GM21529 (cell line): ENCODE measurements at regions not wholly inside any gene's neighbourhood (a gene's known extent, or its start where the extent isn't known, plus 50 kb on each side); places are given as distances from the start of the nearest gene placed in this dataset.

Experiments
- ATAC-seq: cut with Tn5 transposase; IDR thresholded peaks from one replicate; pipeline ENCODE4 v1.9.1; 2021; ENCODE audit not compliant: unreplicated experiment

DNA sequence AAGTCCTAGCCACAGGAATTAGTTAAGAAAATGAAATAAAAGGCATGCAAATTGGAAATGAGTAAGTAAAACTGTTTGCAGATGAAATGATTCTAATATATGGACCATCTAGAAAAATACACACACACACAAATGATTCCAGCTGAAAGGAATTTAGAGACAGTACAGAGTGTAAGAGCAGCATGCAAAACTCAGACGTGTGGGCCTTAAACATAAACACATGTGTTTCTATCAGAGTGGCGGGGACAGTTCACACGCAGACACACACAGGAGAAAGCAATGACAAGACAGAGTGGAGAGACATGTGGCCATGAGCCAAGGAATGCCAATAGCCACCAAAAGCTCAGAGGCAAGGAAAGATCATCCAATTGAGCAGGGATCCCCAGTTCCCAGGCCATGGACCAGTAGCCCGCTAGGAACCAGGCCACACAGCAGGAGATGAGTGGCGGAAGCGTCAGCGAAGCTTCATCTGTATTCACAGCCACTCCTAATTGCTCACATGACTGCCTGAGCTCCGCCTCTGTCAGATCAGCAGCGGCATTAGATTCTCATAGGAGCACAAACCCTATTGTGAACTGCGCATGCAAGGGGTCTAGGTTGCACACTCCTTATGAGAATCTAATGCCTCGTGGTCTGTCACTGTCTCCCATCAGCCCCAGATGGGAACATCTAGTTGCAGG lies 155.4 kb downstream of the ARL4C start:
- no peak for ATAC-seq

DNA sequence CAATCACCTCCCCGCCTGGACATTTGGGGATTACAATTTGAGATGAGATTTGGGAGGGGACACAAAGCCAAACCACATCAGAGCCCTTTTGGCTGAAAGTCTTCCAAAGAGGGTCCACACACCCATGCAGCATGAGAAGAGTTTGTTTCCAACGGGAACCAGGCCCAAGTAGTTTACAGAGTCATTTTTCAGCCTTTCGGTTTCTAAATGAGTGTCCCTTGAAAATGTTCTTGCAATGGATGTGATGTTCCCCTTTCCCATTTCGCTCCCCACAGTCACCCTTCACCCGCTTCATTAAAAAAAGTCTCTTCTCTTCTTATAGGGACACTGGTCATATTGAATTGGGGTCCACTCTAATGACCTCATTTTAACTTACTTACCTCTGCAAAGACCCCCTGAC lies 157.4 kb downstream of the ARL4C start:
- ATAC-seq: no peak

DNA sequence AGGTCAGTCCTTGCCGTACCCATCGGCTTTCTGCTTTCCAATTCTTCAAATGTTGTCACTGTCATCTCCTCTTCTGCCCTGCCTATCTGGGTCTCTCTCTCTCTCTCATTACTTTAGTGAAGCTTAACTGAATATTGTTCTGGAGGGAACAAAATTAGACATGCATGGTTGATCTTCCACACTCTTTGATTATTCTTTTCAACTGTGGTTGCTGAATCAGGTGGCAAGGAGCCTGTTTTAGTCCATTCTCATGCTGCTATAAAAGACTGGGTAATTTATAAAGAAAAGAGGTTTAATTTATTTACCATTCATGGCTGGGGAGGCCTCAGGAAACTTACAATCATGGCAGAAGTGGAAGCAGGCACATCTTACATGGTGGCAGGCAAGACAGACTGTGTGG lies 157.9 kb downstream of the ARL4C start:
- ATAC-seq: no peak

DNA sequence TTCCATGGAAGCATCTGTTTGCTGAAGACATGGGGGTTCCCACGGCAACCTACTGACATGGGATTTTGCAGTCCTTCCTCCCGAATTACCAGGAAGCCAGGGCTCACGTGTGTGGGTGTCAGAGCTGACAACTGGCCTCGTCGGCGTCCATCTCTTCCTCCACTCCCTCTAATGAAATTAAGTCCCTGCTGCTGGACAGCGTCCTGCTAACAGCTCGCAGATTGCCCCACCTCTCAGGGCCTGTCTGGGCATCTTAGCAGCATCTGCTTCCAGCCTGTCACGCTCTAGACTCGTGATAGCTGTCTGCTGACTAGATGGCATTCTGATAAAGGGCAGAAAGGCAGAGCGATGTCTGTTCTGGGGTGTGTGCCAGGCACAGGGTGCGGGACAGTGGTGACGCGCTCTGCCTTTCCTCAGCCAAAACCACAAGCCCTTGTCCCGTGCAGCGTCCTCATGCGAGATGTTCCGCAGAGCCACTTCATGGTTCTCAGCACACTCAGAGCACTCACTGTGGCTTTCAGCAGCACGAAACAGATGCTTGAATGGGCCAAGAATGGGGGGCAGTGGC lies 161.1 kb downstream of the ARL4C start:
- no peak for ATAC-seq

DNA sequence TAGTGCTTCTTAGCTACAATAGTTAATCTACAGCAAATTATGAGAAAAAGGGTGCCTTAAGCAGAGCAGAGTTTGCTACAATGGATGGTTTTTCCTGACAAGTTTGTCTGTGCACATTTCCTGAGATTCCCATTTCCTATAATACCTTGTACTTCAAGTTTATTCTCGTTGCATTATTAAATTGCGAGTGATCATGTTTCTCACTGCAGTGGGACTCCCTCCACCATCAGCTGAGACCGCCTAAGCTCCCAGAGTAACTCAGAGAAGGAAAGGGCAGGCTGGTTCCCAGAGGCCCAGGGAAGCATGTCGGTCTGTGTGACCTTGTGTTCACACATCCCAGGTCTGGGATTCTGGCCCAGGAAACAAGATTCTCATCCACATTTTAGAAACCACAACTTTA lies 162.1 kb downstream of the ARL4C start:
- no peak for ATAC-seq

DNA sequence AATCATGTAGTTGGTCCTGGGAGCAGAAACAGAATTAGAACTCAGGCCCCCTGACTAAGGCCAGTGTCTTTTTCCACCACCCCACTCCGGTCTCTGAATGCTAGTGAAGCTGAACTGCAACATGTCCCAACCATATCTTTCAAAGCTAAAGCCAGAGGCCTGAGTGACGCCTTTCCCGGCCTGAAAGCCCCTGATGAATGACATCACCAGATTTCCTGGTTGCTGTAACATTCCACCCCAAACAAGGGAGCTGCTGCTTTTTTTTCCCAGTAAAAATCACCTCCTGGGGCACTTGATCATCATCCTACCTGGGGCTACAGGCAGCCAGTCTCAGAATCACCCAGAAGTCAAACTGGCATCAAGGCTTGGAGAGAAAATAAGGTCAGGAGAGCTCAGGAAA lies 162.7 kb downstream of the ARL4C start:
- ATAC-seq: no peak

DNA sequence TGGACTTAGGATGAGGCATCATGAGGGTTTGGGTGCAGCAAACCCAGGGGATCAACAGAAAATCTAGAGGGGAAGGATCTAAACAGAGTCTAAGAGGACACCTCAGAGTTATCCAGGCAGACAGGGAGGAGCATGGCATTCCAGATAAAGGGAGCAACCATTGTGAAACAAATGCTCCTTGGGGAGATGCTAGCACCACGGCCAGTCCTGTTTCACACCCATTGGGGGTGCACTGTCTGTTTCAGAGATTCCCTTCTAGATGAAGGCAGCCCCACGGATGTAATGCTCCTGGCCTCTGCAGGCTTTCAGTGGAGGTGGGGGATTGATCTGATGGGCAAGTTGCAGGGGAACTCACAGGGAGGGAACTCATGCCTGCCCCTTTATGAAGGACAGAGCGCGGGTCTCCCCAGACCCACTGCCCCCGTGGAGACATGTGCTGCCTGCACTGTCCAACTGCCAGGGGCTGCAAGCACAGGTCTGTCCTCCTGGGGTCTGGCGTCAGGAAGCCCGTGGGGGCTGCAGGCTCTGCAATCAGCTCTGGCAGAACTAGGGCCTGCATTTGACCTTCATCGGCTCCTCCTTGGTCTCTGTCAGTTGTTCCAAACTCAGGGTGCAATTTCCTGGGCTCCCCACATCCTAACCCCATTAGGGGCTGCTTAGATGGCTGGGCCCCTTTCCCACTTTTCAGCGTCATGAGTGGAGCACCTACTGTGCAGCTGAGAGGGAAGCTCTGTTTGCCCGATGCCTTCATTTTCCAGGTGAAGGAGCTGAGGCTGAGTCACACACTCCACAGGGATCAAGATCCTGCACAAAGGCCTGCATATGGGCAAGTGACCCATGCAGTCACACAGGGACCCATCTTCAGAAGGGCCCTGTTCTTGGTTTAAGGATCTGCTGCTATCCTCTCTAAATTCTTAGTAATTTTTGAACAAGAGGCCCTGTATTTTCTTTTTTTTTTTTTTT lies 163.4 kb downstream of the ARL4C start:
- no peak for ATAC-seq

DNA sequence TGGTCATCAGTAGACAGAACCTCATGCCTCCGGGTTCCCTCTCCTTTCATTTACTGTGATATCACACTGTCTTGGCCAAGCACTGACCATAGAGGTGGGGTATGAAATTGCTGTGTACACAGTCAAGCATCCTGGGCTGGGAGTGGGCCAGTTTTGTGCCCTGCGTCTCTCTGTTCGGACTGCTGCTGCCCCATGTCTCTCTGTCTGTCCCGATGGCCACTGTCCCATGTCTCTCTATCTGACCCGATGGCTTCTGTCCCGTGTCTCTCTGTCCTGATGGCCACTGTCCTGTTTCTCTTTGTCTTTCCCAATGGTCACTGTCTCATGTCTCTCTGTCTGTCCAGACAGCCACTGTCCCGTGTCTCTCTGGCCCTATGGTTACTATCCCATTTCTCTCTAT lies 164.9 kb downstream of the ARL4C start:
- no peak for ATAC-seq

DNA sequence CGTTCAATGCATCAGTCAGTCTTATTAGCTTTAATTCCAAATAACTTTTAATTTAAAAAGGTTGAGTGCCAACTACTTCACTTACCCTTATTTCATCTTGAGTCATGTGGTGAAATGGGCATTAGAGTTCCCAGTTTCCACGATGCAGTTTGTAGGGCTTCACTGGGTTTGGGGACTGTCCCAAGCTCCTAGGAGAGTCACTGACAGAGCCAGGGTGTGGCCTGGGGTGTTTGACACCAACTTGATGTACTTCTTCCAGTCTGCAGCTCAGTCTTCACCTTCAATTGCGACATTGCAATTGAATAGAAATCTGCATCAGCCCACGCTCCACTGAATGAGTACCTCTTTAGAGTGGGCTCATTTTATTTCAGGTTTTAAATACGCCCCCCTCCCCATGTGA lies 165.3 kb downstream of the ARL4C start:
- no peak for ATAC-seq

DNA sequence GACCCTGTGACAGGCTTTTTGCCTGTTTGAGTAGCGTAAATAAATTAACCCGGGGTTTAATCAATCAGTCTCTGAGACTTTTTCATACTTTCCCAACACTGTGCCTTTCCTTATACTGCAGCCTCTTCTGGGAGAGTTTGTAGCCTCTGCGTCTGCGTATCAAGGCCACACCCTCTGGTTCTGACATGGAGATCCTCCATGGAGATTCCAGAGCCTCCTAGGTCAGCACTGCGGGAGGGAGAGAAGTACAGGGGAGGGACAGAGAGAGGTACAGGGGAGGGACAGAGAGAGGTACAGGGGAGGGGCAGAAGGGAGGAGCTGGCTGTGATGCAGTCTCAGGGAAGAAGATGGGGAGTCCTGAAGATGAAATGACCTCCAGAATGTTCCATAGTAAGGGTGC lies 166.0 kb downstream of the ARL4C start:
- ATAC-seq: no peak

DNA sequence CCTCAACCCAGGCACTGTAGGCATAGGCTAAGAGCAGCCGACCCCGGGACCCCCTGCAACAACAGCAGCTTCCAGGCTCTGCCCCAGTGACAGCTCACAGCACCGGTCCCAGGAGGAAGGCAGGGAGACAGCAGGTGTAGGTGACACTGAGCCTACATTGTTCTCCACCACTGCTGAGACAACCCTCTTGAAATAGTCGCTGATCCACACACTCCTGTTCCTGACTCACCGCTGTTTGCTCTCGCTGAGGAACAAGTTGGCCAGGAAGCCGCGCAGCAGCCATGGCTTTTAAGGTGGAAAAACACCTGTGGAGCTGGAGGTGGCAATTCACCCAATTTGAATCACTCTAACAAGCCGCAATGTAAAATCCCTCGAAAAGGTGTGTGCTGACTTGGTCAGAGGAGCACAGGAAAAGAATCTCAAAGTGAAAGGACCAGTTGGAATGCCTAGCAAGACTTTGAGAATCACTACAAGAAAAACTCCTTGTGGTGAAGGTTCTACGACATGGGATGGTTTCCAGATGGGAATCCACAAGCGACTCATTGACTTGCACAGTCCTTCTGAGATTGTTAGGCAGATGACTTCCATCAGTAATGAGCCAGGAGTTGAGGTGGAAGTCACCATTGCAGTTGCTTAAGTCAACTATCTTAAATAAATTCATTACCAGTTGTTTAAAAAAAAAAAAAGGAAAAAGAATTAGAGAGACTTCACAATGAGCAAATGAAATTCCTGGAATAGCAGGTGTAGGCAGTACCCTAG lies 167.5 kb downstream of the ARL4C start:
- no peak for ATAC-seq

DNA sequence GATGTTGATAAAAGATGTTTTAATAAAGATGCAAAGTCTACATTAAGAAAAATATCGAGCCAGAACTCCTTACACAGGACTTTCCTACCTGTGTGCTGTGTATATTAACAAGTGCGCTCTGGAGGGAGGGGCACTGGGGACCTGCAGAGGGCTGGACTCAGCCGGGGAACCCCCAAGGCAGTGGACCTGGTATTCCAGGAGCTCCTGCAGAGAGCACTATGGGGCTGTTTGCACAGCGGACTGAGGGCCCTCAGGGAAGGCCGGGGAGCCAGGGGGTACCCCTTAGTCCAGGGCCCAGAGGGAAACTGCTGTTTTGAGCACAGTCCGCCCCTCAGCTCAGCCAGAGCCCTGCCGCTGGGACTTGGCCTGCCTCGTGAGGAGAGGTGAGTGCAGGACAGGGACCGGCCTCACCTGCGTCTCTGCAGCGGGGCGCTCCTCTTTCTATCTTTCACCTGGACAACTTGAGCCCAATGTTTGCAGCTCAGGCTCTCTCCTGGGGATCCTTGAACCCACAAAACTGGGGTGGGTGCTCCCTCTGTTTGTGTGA lies 168.4 kb downstream of the ARL4C start:
- no peak for ATAC-seq

DNA sequence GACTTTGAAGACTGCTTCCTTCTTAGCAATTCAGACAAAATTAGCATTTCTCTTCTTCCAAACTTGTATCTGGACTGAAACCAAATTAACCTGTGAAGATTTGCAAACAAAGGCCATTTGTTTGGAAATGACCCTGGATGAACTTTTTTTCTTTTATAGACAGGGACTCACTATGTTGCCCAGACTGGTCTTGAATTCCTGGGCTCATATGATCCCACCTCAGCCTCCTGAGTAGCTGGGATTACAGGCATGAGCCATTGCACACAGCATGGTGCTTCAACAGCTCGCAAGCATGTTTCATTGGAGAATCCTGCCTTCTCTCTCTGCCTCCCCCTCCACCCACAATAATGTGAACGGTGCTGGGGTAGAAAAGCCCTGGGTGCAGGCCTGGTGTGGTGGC lies 170.2 kb downstream of the ARL4C start:
- ATAC-seq: no peak

DNA sequence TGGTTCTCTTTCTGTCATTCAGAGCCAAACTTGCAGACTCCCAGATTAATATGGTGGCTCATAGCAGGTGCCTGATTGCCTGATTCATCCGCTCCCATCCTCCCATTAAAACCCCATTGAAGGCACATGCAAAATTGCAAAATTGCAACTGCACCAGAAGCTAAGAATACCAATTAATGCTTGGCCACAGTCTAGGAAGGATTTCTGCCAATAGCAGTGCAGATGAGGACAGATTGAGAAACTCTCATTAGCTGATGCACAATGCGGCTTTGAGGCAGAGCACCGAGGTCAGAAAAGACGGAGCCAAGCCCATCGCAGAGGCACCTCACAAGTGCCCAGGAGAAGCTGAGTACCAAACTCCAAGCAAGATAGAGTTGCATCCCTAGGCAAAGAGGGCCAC lies 172.8 kb downstream of the ARL4C start:
- ATAC-seq: no peak

DNA sequence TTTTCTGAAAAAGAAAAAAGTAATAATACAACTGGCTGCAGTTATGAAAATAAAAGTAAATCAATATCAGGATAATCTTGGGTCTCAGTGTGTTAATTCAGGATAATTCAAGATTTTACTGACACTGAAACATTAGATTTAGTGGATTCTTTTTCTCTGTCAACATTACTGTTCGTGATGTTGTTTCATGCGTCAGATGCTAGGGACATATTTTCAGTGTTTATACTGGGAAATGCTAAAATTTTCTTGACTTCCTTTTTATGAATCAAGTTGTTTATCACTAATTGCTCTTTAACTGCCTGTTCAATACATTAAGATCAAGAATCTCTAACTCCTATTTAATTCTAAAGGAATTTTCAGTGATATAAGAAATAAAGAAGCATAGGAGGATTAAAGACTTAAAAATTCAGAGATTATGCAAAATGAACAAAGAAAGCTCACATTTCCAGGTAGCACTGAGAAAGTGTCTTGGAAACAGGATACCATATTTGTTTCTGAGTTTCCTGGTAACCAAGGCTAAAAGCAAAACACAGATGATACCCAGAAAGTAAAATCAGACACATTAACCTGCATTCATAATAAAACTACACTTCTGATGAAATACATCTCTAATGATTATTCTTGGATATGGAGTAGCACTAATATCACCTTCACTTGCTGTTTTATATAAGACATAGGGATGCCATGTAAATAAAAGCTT lies 174.0 kb downstream of the ARL4C start:
- no peak for ATAC-seq

DNA sequence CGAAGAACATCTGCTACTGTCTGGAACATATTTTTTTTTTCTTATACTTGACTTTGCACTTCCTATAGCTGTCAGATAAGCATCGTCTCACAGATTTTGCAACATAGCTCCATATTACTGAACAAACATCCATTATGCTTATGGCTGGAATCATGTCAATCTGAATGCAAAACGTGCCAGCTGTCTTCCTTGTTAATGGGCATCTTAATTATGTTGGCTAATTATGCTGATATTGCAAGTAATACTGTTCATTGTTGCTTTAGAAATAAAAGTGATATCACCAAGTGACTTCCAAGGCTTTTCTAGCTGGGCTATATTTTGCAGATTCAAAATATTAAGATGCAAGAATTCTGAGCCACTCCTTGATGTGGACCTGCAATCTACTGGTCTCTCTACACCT lies 176.8 kb downstream of the ARL4C start:
- ATAC-seq: no peak

DNA sequence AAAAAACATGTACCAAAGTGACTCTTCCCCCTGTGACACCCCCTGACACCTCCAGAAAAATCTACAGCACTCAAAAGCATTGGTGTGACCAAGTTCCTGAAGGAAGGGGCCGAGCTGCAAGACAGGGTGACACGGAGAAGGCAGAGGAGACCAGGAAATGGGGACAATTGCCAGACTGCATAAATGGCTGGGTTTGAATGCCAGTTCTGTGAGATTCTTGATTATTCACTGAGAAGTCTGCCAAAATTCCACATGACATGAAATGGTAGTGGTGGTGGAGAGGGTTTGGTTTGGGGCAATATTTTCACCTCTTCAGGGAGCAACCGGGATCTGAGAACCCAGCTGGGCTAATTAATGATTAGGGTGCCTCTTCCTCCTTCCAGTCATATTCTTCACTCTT lies 178.5 kb downstream of the ARL4C start:
- ATAC-seq: no peak

DNA sequence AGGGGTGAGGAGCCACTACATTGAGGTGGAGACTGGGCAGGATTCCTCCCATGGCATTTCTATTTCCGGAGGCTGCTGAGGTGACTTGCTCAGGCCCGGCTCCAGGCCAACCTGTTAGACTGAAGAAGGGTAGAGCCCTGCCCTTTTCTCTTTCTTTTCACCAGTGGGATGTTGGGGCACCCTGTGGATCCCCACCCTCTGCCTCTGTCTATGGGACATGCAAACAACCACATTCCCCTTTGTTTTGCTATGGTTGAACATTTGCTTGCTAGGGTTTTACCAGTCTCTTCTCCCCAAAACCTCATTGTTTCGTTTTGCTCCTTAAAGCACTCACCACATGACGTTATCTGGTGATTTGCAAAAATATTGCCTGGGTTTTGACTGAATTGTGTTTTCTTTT lies 183.3 kb downstream of the ARL4C start:
- ATAC-seq: no peak

DNA sequence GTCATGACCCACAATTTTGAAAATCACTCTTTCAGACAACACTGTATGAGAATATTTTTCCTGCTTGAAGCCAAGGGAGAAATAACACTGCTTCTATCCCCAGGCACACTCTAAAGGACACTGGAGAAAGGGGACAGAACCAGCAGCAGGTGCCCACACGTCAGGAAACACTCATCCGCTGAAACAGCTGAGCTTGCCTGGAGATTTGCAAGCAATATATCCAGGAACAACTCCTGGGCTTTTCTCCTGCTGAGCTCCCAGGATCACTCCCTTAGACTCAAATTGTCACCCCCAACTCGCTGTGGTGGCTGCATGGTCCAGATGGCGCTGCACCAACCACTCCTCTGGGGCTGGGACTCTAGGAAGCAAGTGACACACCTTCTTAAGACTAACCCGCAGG lies 186.7 kb downstream of the ARL4C start:
- no peak for ATAC-seq

DNA sequence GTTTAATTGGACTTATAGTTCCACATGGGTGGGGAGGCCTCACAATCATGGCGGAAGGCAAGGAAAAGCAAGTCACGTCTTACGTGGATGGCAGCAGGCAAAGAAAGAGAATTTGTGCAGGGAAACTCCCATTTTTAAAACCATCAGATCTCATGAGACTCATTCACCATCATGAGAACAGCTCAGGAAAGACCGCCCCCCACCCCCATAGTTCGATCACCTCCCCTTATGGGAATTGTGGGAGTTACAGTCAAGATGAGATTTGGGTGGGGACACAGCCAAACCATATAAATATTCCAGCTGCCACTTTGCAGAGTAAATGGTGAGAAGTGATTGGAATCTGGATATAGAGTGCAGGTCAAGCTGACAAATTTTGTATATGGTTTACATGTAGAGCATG lies 187.4 kb downstream of the ARL4C start:
- ATAC-seq: no peak

DNA sequence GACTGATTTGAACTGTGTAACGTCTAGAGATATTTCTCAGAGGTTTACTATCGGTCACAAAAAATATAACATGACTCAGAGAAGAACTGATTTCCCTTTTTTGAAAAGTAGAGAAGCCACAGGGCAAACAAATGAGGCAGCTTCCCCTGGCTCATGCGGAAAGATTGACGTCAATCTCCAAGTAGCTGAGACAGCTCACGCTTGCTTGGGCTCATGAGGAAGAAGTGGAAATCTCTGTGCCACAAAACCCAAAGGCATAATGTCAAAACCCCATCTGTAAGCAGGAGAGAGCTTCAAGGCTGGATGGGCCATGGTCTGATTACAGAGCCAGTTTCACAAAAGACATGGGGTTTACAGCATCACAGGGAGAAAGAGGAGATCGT lies 188.1 kb downstream of the ARL4C start:
- peak; percentile 96 for ATAC-seq
